MM.1S (cell line): ENCODE measurements at regions not wholly inside any gene's neighbourhood (a gene's known extent, or its start where the extent isn't known, plus 50 kb on each side); places are given as distances from the start of the nearest gene placed in this dataset.

Source experiments
- DNase-seq: peaks from one replicate; pipeline ENCODE4 v3.0.0-alpha.2; 2015
- H2AFZ ChIP-seq: fragments of 300-600 bp; sonication (generic); 2 replicates; pipeline ENCODE4 v1.6.0; 2016; ENCODE audit warnings: antibody characterized with exemption, low read length
- H3F3A ChIP-seq: fragments of 300-600 bp; sonication (generic); 2 replicates; pipeline ENCODE4 v1.6.1; 2016; ENCODE audit warnings: mild to moderate bottlenecking, antibody characterized with exemption, low read length, moderate library complexity, mixed read lengths; ENCODE audit not compliant: insufficient read depth
- H3K27ac ChIP-seq: fragments of 300-600 bp; sonication (generic); 2 replicates; pipeline ENCODE4 v1.5.1; 2016; ENCODE audit warnings: mild to moderate bottlenecking, low read length
- H3K27me3 ChIP-seq: fragments of 300-600 bp; sonication (generic); replicated peaks from 2 replicates; pipeline ENCODE4 v1.6.0; 2016; ENCODE audit warnings: low read length; ENCODE audit not compliant: insufficient read depth
- H3K36me3 ChIP-seq: fragments of 300-600 bp; sonication (generic); replicated peaks from 2 replicates; pipeline ENCODE4 v1.6.1; 2016; ENCODE audit warnings: mild to moderate bottlenecking, low read length, mixed read lengths; ENCODE audit not compliant: insufficient read depth
- H3K4me1 ChIP-seq: fragments of 300-600 bp; sonication (generic); 2 replicates; pipeline ENCODE4 v1.6.1; 2016; ENCODE audit warnings: low read length, mixed read lengths
- H3K4me2 ChIP-seq: fragments of 300-600 bp; sonication (generic); 2 replicates; pipeline ENCODE4 v1.6.0; 2016; ENCODE audit warnings: low read depth, low read length
- H3K4me3 ChIP-seq: fragments of 300-600 bp; sonication (generic); 2 replicates; pipeline ENCODE4 v1.5.1; 2016; ENCODE audit warnings: low read length, mixed read lengths
- H3K79me2 ChIP-seq: fragments of 300-600 bp; sonication (generic); 2 replicates; pipeline ENCODE4 v1.6.1; 2016; ENCODE audit warnings: mixed run types, low read length, mixed read lengths
- H3K9ac ChIP-seq: fragments of 300-600 bp; sonication (generic); 2 replicates; pipeline ENCODE4 v1.6.1; 2016; ENCODE audit warnings: low read length, mixed read lengths
- H3K9me2 ChIP-seq: fragments of 300-600 bp; sonication (generic); replicated peaks from 2 replicates; pipeline ENCODE4 v1.6.1; 2016; ENCODE audit warnings: mild to moderate bottlenecking, low read length, mixed read lengths; ENCODE audit not compliant: insufficient read depth
- H3K9me3 ChIP-seq: fragments of 300-600 bp; sonication (generic); replicated peaks from 2 replicates; pipeline ENCODE4 v1.6.1; 2016; ENCODE audit warnings: mild to moderate bottlenecking, low read length, mixed read lengths; ENCODE audit not compliant: insufficient read depth
- H4K20me1 ChIP-seq: fragments of 300-600 bp; sonication (generic); 2 replicates; pipeline ENCODE4 v1.6.1; 2016; ENCODE audit warnings: mild to moderate bottlenecking, low read length, moderate library complexity, mixed read lengths; ENCODE audit not compliant: insufficient read depth
- CTCF ChIP-seq: fragments of 300-600 bp; sonication (generic); IDR thresholded peaks from 2 replicates; pipeline ENCODE4 v1.5.1; 2016; ENCODE audit warnings: antibody characterized with exemption, low read length, mixed read lengths
- EZH2 ChIP-seq: fragments of 300-600 bp; sonication (generic); optimal IDR thresholded peaks from 2 replicates; pipeline ENCODE3; 2017; ENCODE audit warnings: low read depth, mild to moderate bottlenecking, antibody characterized with exemption, low read length, mixed read lengths
- EZH2phosphoT487 ChIP-seq: fragments of 300-600 bp; sonication (generic); IDR thresholded peaks from 2 replicates; pipeline ENCODE4 v1.6.1; 2018; ENCODE audit warnings: antibody characterized with exemption, low read length

- H3K27me3 ChIP-seq = no peaks in the 10 kb centered on the region
- no peaks in the 10 kb centered on the region for H4K20me1 ChIP-seq
- TF ChIP-seq CTCF (no peak), EZH2phosphoT487 (no peak), EZH2 (no peak)
- no peaks in the 10 kb centered on the region for H3K79me2 ChIP-seq
- no peak overlapping the region for H3K4me3 ChIP-seq
- H3K4me2 ChIP-seq = peak overlapping the region; percentile 25; the same call in 1 of the 2 replicates
- peaks cover 13% of the 10 kb centered on the region for H3K4me1 ChIP-seq
- H3K9me2 ChIP-seq = no peaks in the 10 kb centered on the region
- no peaks in the 10 kb centered on the region for H3K36me3 ChIP-seq
- no peak overlapping the region for H2AFZ ChIP-seq
- H3K9ac ChIP-seq = 0 out of 2 replicates have a peak overlapping the region, but pooled peaks have one; percentile 9
- H3K27ac ChIP-seq = peak overlapping the region; percentile 47; the same call in 1 of the 2 replicates
- no peaks in the 10 kb centered on the region for H3F3A ChIP-seq
- no peaks in the 10 kb centered on the region for H3K9me3 ChIP-seq
- no peak for DNase-seq
Observed at GRCh38 chr2:12261986-12262680, 454.6 kb upstream of the TRIB2 start.

GRCh38 chr2:12262681-12263436 lies 453.9 kb upstream of the TRIB2 start:
- Histone ChIP-seq H4K20me1 (no peaks in the 10 kb centered on the region), H3K9me2 (no peaks in the 10 kb centered on the region)

GRCh38 chr2:12263730-12264129 lies 453.0 kb upstream of the TRIB2 start:
- Histone ChIP-seq H3K9ac (no peak overlapping the region), H3K4me3 (no peak overlapping the region), H3K36me3 (no peaks in the 10 kb centered on the region), H4K20me1 (no peaks in the 10 kb centered on the region), H3K27ac (no peak overlapping the region), H3K9me2 (no peaks in the 10 kb centered on the region), H2AFZ (no peak overlapping the region), H3K79me2 (no peaks in the 10 kb centered on the region), H3K9me3 (no peaks in the 10 kb centered on the region), H3K4me2 (no peak overlapping the region), H3K27me3 (no peaks in the 10 kb centered on the region), H3K4me1 (peaks cover 13% of the 10 kb centered on the region), H3F3A (no peaks in the 10 kb centered on the region)
- no peak for TF ChIP-seq CTCF
- TF ChIP-seq EZH2 = no peak
- no peak for TF ChIP-seq EZH2phosphoT487
- DNase-seq = no peak

More at GRCh38 chr2:12262681-12263436, 453.9 kb upstream of the TRIB2 start:
- Histone ChIP-seq H2AFZ (no peak overlapping the region), H3K36me3 (no peaks in the 10 kb centered on the region), H3K4me3 (no peak overlapping the region), H3K79me2 (no peaks in the 10 kb centered on the region), H3K4me2 (peak overlapping the region; percentile 25; the same call in 1 of the 2 replicates), H3K9ac (no peak overlapping the region), H3K27me3 (no peaks in the 10 kb centered on the region), H3K4me1 (peaks cover 13% of the 10 kb centered on the region), H3F3A (no peaks in the 10 kb centered on the region), H3K9me3 (no peaks in the 10 kb centered on the region), H3K27ac (peak overlapping the region; percentile 47; the same call in 1 of the 2 replicates)
- TF ChIP-seq EZH2 (no peak), EZH2phosphoT487 (no peak), CTCF (no peak)
- peak; percentile 69 for DNase-seq
